ENCODE measurements at regions not wholly inside any gene's neighbourhood (a gene's known extent, or its start where the extent isn't known, plus 50 kb on each side); places are given as distances from the start of the nearest gene placed in this dataset.

DNA sequence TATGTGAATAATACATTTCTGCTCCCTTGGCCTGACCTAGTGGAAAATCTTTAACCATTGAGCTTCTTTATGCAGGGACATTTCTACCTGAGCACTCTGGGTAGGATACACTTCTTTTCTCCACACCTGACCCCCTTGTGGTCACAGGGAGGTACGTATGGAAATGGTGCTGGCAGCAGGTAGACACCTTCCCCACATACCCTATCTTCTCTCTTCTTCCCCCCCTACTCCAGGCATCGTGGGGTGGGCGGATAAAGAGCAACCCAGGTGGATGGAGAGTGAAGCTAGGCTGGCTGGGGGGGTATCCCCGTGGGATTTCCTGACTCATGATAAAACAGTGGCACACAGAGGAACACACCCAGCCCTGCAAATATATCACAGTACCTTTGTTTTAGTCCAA lies 312.1 kb downstream of the ARRDC4 start:
- Histone ChIP-seq H4K20me1 (replicated peaks; ENCODE audit: control insufficient read depth, extremely low read depth, insufficient read depth, low read length) (no peaks in the 10 kb centered on the region), H3K4me2 (ENCODE audit: insufficient read depth, low read length) (no peak overlapping the region), H3K27ac (ENCODE audit: insufficient read depth, low read depth, low read length) (no peak overlapping the region), H3K9me3 (replicated peaks; ENCODE audit: control insufficient read depth, insufficient read depth, low read length) (peaks cover 7% of the 10 kb centered on the region), H3K4me3 (replicated peaks in 1 of 3; ENCODE audit: insufficient read depth in 1 of 3, low read depth in 1 of 3, low read length in 3 of 3) (no peak overlapping the region), H3K27me3 (ENCODE audit: control insufficient read depth in 2 of 2, insufficient read depth in 2 of 2, low read length in 2 of 2) (no peaks in the 10 kb centered on the region), H3K79me2 (ENCODE audit: control insufficient read depth, insufficient read depth, low read length) (no peaks in the 10 kb centered on the region), H2AFZ (ENCODE audit: low read depth, low read length) (no peak overlapping the region), H3K4me1 (ENCODE audit: control insufficient read depth, extremely low read depth, insufficient read depth, low read length) (no peaks in the 10 kb centered on the region), H3K9me1 (replicated peaks; ENCODE audit: control insufficient read depth, extremely low read depth, insufficient read depth, low read length) (no peaks in the 10 kb centered on the region), H3K36me3 (ENCODE audit: control insufficient read depth in 2 of 2, extremely low read depth in 1 of 2, insufficient read depth in 2 of 2, low read length in 2 of 2) (no peaks in the 10 kb centered on the region), H3K9ac (replicated peaks; ENCODE audit: extremely low read depth, insufficient read depth, low read length) (no peak overlapping the region)
- intact Hi-C loops (cut with micrococcal nuclease) (no loop called here), dilution Hi-C loops (cut with MboI; ENCODE audit: extremely low pct_ligation_motif_present, low sequenced_read_pairs) (no loop called here)
- CTCF ChIA-PET, result no interaction called here
- no TSS peak for BruUV-seq (replicated peaks)
- FAIRE-seq, result no peak
- POLR2A ChIA-PET, result no interaction called here
- no peak for DNase-seq (ENCODE audit: low read depth, low spot score)
- TF ChIP-seq, protein P1, sequence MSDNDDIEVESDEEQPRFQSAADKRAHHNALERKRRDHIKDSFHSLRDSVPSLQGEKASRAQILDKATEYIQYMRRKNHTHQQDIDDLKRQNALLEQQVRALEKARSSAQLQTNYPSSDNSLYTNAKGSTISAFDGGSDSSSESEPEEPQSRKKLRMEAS (IDR thresholded peaks at IDR 0.05; ENCODE audit: insufficient read depth, insufficient read length), result no peak
- TF ChIP-seq MYC (IDR thresholded peaks at IDR 0.05; ENCODE audit: low read depth, low read length) (no peak), GATA2 (IDR thresholded peaks at IDR 0.05; ENCODE audit: insufficient read depth, insufficient read length, low read depth, low read length) (no peak), POLR2AphosphoS5 (IDR thresholded peaks at IDR 0.05; ENCODE audit: insufficient read depth, low read depth, low read length) (no peak), EZH2 (IDR thresholded peaks at IDR 0.05; ENCODE audit: borderline replicate concordance, low read depth, low read length, severe bottlenecking) (no peak), POLR2A (IDR thresholded peaks at IDR 0.05; ENCODE audit: low read depth, low read length) (no peak), FOS (IDR thresholded peaks at IDR 0.05; ENCODE audit: borderline replicate concordance, insufficient read depth, low read length) (no peak), JUN (IDR thresholded peaks at IDR 0.05; ENCODE audit: borderline replicate concordance, insufficient read depth, insufficient read length, low read depth) (no peak)
- TF ChIP-seq, protein P2, sequence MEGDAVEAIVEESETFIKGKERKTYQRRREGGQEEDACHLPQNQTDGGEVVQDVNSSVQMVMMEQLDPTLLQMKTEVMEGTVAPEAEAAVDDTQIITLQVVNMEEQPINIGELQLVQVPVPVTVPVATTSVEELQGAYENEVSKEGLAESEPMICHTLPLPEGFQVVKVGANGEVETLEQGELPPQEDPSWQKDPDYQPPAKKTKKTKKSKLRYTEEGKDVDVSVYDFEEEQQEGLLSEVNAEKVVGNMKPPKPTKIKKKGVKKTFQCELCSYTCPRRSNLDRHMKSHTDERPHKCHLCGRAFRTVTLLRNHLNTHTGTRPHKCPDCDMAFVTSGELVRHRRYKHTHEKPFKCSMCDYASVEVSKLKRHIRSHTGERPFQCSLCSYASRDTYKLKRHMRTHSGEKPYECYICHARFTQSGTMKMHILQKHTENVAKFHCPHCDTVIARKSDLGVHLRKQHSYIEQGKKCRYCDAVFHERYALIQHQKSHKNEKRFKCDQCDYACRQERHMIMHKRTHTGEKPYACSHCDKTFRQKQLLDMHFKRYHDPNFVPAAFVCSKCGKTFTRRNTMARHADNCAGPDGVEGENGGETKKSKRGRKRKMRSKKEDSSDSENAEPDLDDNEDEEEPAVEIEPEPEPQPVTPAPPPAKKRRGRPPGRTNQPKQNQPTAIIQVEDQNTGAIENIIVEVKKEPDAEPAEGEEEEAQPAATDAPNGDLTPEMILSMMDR (IDR thresholded peaks at IDR 0.05; ENCODE audit: extremely low read depth in 1 of 2, insufficient read depth in 1 of 2, low read depth in 1 of 2, low read length in 2 of 2), result no peak
